GM18870 (cell line): ENCODE measurements at regions not wholly inside any gene's neighbourhood (a gene's known extent, or its start where the extent isn't known, plus 50 kb on each side); places are given as distances from the start of the nearest gene placed in this dataset.

ENCODE experiments used
- ATAC-seq: cut with Tn5 transposase; IDR thresholded peaks from one replicate; pipeline ENCODE4 v1.9.1; 2021; ENCODE audit warnings: moderate library complexity; ENCODE audit not compliant: unreplicated experiment

DNA sequence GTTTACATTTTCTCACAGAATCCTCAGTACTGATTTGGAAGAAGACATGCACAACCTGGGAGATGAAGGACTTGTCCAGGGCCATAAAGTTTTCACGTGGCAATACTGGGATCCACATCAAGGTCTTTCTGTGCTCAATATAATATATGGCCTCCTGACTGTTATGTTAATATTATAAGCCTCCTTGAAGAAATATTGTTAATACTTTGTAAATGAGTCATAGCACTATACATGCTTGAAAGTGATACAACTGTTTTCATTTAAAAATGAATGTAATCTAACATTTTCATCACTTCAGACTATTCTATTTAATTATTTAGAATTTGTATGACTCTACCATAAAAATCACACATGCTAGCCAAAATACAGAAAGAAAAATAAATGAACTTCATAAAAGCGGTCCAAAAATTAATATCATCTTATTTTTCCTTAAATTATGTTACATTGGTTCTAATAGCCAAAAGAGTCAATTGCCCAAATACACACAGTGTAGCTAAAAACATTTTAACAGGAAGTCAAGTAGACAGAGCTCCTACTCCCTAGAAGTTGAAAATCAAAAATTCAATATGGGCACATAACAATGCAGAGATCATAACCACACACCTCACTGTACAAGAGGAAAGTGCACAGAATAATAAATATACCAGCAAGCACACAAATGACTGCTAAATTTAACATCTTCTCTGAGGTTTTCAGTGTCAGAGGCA is 188.0 kb upstream of the HDDC2 start:
- no peak for ATAC-seq

DNA sequence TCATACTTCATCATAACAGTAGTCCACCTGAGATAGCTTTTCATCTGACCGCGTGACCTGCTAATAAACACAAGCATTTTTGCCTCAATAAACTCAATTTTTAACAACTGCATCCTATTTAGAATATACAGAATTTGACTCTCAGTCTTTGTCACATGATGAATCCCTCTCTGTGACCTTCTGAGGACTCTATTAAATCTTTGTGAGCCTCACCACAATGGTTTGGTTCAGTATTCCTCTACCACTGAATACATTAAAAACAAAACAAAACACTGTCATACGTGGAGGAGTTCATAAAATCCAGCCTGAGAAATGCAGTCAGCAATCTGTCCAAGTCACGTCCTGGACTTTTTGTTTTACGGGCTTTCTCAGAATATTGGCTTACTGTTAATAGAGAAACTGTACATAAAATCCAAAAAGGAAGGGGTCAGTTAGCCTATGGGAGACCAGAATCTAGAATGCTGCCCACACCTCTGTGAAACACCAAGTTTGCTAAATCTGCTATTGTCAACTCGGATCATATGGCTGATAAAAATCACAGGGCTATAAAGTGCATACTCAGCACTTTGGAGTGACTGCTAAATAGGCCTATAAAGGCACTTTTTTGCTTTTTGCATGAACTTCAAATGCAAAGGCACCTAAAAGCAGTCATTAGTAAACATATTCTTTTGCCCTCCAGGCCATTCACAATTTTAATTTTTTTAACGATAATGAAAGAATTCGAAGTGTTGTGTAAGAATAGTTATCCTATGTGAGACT is 190.3 kb upstream of the HDDC2 start:
- ATAC-seq: no peak

DNA sequence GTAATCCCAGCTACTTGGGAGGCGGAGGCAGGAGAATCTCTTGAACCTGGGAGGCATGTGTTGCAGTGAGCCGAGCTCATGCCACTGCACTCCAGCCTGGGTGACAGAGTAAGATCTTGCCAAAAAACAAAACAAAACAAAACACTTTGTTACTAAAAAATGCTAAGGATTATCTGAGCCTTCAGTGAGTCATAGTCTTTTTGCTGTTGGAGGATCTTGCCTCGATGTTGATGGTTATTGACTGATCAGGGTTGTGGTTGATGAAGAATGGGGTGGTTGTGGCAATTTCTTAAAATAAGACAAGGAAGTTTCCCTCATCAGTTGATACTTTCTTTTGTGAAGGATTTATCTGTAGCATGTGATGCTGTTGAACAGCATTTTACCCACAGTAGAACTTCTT is 196.8 kb upstream of the HDDC2 start:
- no peak for ATAC-seq

DNA sequence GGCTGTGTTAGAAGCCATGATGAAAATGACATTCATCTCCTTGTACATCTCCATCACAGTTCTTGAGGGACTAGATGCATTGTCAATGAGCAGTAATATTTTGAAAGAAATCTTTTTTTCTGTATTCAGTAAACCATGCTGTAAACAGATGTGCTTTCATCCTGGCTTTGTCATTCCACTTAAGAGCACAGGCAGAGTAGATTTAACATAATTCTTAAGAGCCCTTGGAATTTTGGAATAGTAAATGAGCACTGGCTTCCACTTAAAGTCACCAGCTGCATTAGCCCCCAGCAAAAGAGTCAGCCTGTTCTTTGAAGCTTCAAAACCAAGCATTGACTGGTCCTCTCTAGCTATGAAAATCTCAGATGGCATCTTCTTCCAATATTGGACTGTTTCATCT is 197.8 kb upstream of the HDDC2 start:
- no peak for ATAC-seq

DNA sequence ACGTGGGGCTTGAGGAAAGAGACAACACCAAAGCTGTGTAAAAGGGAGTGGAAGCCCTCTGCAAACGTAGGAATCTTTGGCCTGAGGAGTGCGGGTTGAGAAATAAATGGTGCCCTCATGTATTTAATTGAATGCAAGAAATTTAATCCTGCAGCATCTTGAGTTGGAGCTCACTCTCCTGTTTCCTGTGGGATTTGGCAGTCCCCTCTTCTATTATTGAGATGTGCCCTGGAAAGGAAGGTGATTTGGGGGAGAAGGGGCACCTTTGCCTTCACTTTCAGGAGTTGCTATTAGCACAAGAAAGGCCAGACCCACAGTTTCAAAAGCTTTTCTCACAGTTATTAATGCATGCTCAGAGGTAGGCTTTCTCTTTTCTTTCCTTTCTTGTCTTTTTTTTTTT is 201.4 kb upstream of the HDDC2 start:
- no peak for ATAC-seq

DNA sequence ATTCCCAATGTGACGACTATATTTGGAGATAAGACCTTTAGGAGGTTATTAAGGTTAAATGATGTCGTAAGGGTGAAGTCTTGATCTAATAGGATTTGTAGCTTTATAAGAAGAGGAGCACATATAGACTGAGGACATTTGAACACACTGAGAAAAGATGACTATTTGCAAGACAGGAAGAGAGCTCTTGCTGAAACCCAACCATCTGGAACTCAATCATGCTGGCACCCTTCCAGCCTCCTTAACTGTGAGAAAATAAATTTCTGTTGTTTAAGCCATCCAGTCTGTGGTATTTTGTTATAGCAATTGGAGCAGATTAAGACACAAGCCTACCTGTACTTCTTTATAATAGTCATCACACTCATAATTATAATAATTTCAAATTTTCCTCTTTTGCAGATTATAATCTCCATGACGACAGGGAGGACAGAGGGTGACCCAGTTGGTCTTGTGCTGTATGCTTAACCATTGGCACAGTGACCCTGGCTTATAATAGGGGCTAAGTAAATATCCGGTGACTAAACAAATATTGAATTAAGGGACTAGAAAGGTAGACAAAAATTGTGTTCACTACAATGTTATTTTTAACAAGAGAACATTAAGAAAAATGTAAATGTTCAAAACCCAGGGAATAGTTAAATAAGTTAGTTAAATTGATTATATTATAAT is 206.4 kb upstream of the HDDC2 start:
- ATAC-seq: no peak

DNA sequence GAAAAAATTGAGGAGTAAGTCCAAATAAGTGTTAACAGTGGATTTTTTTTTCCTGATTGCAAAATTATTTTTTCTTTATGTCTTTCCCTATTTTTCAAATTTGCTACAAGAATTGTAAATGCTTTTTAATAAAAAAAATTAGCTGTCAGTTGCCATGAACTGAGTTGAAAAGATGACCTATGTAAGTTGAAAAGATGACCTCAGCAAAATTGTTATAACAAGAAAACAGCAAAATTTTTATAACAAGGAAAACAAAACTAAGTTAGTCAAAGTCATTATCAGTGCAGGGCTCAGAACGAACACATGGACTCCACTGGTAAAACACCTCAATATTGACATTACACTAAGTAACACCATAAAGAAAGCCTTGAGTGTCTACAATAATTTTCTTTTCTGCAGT is 207.0 kb upstream of the HDDC2 start:
- ATAC-seq: no peak

DNA sequence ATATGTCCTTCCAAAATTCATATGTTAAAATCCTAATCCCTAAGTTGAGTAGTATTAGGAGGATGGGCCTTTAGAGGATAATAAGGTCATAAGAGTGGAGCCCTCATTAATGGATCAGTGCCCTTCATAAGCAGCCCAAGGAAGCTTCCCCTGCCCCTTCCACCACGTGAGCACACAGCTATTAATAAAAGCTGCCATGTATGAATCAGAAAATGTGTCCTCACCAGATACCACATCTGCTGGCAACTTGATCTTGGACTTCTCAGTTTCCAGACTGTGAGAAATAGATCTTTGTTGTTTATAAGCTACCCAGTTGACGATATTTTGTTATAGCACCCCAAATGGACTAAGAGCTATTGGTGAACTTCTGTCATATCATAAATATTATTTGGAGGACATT is 207.7 kb upstream of the HDDC2 start:
- no peak for ATAC-seq

DNA sequence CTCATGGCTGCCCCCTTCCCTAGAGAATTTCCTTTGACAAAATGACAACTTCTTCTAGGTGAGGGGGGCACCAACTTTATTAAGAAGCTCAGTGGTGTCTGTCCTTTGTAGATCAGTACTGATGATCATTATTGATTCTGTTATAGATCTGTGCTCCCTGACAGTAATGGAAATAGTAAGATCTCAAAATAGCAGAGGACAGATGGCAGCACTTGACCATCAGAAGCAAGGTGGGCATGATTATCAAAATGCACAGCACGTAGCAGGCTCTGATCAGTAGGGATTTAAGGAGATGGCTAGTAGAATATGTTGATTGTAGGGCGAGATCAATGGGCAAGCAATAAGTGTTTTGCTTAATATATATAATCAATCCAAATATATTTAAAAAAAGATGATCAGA is 208.6 kb upstream of the HDDC2 start:
- ATAC-seq: no peak

DNA sequence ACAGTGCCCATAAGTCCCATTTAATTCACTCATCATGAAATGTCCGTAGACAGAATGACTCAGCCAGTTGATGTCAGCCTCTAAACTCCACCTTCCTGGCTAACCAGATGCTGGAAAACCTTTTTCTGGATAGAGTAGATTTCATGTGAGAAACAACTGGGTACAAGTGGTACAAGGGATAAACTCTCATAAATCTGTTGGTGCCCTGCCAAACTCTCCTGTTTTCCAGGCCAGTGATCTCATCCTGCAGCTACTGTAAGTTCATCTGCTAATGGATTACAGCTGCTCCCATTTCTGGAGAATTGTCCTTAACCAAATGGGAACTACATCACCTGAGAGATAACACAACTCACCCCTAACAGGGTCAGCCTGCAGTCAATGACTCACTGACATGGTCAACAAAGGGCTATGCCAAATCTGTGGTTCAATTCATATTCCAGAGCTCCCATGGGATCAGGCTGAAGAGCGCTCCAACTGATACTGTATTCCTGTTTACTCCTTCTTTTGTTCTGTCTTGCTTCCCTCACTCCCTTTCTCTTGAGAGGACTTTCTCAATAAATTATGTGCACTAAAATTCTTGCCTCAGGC is 210.1 kb upstream of the HDDC2 start:
- ATAC-seq: no peak

DNA sequence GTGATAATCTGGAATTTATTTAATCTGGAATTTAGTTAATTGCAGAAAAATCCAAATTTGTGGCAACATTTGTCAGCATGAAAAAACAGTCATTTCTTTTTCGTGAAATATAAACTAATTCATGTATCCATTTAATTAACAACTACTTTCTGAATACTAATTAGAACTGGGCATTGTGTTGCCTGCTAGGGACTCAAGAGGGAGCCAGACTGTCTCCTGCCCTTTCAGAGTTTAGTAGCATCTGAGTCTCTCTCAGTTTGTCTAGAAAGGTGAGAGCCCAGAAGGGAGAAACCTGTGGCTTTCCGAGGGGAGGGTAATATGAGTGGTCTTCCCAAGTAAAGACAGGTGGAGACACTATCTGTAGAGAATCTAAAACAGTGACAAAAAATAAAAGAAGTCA is 210.9 kb upstream of the HDDC2 start:
- peak; percentile 70 for ATAC-seq

DNA sequence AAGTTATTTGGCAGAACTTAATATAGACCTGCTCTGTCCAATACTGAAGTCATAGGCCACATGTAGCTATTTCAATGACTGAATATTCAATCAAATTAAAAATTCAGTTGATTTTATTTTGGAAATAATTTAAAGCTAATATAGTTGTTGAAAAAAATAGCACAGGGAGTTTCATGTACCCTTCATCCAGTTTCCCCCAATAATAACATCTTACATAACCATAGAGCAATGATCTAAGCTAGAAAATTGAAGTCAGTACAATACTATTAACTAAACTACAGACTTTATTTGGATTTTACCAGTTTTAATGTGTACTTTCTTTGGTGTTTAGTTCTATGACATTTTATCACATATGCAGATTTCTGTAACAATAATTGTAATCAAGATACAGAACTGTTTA is 212.2 kb upstream of the HDDC2 start:
- ATAC-seq: no peak

DNA sequence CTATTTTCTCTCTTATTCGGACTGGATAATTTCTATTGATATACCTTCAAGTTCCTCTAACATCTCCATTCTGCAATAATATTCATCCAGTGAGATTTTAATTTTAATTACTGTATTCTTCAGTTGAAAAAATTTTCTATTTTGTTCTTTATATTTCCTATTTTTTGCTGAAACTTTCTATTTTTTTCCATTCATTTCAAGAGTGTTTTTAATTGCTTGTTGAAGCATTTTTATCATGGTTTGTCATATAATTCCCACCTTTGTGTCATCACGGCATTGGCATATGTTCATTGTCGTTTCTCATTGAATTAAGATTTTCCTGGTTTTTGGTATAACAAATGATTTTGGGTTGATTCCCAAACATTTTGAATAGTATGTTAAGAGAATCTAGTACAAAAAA is 214.9 kb upstream of the HDDC2 start:
- ATAC-seq: no peak

DNA sequence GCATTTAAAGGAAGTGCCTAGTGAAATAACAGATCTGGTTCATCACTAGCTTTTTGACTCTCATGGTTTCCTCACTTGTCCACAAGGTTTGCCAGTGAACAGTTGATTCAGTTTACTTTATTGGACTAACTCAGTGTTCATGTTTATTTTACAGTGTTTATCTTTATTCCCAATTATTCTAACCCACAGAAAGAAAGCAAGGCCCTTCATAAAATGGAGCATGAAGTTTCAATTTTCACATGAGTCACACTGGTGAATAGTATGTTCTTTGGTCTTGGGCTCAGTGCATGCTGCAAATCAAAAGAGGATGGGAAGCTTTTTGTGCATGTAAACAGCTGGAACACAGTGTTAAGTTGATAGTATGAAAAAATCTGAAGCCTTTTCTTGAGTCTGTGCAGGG is 217.6 kb upstream of the HDDC2 start:
- ATAC-seq: no peak

DNA sequence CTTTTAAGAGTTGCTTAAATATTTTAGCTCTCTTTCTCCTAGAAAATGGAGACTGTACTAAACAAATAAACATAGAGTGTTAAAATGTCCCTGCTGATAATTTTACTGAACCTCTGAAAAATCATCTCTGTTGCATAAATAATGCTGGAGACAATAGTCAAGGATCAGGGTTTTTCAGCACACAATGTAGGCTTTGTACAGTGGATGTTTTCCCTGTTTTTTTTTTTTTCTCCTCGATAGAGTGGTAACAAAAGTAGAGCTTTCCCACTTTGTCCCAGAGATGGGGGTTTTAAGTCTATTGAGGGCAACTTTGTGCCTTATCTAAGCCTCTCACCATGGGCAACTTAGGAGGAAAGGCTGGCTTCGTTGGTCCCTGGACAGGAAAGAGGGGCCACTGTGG is 222.6 kb upstream of the HDDC2 start:
- ATAC-seq: no peak

DNA sequence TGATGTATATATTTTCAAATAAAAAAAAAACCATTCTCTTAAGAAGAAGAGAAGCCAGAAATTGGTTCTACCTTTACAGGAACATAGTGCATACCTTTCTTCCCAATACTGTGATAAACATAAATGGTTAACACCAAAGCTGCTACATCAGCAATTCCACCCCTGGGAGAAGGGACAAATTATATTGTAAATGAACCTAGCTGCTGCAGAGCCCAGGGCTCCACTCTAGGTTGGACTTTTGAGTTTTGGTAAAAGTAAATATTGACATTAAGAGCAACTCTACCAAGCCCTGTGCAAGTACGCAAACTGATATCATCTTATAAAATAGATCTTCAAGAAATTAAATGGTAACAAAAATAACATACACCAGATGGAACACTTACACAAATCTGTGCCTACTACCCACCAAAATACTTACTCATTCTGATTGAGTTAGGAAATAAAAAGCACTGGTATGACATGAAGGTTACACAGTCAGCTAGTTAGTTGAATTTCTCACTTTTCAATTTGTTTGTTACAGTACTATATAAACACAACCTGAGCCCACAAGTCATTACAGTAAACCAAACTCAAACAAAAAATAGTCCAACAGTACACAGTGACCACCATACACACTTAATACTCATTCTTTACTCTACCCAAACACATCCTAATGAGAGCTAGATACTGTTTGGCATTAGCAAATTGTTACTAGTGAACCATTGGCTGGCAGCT is 223.3 kb upstream of the HEY2 start:
- ATAC-seq: no peak

DNA sequence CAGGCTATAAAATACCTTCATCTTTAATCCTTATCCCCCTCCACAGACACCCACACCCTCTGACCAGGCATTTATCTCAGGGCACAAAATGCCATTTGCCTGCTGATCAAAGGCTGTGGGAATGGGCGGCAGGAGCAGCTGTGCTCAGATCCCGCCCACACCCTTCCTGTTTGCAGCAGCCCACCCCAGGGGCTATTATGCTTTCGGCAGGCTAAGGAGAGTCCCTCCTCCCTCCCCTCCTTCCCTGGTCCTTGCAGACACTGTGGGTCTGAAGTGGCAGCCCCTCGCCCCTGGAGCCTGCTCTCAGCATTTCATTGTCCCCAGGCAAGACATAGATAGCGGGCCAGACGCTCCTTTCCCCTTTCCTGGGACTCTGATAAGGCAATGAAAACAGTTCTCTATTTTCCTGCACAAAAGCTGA is 220.8 kb upstream of the HEY2 start:
- ATAC-seq: no peak

DNA sequence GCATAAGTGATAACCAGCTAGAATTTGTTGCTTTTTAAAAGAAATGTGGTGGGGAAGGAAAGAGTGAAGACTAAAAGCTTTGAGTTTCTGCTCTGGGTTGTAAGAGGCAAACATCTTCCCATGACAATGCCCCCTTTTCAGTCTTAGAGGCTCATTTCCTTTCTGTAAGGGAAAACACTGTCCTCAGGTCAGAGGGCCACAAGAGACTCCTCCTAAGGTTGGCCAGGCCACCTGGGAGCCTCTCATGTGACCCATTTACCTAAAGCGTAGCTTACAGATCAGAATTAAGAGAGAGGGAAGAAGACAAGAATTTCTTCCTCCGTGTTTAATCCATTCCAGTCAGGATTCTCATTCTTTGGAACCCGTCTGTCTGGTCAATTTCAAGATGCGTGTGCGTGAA is 220.4 kb upstream of the HEY2 start:
- ATAC-seq: no peak

DNA sequence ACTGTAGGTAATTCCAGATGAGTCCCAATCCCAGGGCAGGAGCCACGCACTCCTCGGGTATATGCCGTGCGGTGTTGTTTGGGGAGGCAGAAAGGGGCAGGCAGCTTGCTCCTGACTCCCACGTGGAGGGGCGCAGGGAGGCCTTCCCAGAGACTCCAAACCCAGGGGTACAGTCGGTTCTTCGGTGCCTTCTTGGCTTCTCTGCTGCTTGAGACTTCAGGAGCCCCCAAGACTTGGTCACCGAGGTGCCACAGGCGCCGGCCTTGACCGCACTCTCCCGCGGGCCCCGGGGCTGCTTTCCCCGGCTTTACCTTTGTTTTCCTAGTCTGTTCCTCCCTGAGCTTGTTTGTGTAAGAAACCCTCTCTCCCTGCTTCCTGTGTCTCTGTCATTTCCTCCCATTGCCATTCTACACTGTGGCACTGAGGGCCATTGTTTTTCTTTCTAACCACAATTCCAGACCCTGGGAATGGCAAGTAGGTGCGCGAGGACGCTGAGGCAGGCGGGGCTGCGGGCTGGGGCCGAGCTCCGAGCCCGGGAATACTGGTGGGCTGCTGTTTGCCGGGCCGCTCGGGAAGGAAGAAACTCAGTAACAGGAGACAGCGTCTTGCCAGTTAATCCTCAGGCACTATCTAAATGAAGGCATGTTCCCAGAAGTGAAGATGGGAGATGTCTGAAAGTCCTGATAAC is 215.6 kb upstream of the HEY2 start:
- ATAC-seq: no peak

DNA sequence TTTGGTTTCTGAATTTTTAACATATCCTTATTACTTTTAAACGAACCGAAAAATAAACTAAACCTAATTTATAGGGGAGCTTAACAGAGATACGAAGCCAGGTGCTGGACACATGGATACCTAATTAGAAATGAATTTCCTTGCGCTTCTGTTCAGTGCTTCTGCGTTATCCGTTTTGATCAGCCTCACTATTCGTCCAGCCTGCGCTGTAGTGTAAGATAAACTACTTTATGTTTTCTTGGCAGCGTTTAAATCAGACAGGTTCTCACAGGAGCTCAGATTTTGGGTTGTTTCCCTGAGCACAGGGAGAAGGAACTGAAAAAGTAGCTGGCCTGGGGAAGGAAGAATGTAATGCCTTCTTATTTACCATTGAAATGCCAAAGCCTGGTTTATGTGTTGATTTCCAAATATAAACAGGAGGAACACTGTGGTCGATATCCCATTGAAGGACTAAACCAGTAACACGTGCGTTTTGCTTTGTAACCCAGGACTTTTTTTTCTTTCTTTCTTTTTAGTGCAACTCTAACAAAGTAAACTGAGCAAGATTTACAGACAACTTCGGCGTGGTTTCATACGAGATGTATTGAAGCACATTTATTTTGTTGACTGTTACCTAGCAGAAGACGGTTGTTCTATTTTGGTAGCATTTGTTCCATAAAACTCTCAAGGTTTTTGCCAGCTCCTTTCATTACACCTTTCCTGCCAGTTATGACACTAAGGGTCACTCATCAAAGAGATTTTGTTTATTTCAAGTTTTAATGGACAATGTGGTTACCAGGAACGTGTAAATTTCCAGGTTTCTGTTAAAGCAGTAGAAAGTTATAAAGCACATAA is 214.8 kb upstream of the HEY2 start:
- ATAC-seq: no peak
